ENCODE measurements at regions not wholly inside any gene's neighbourhood (a gene's known extent, or its start where the extent isn't known, plus 50 kb on each side); places are given as distances from the start of the nearest gene placed in this dataset.

GRCh38 chr9:6080154-6080716 lies 64.8 kb upstream of the RANBP6 start (continued):
- TF ChIP-seq ZNF18 (tag by site-specific recombination; IDR thresholded peaks at IDR 0.05) (no peak), ZNF600 (tag by site-specific recombination; IDR thresholded peaks at IDR 0.05) (peak; percentile 81), ZNF140 (tag by site-specific recombination; IDR thresholded peaks at IDR 0.05) (no peak), KLF17 (tag by site-specific recombination; IDR thresholded peaks at IDR 0.05) (0 out of 2 replicates have a peak, but pooled peaks have one; percentile 44), ZEB2 (tag by site-specific recombination; IDR thresholded peaks at IDR 0.05) (peak; percentile 65; the same call in 1 of the 2 replicates), REST (tag by site-specific recombination; IDR thresholded peaks at IDR 0.05) (no peak), ZNF324 (tag by site-specific recombination; IDR thresholded peaks at IDR 0.05) (no peak; the same call in 1 of the 2 replicates), ZNF132 (tag by site-specific recombination; IDR thresholded peaks at IDR 0.05; ENCODE audit: borderline replicate concordance) (no peak), ZNF629 (tag by site-specific recombination; IDR thresholded peaks at IDR 0.05) (peak; percentile 91), KLF7 (tag by site-specific recombination; IDR thresholded peaks at IDR 0.05; ENCODE audit: borderline replicate concordance) (0 out of 2 replicates have a peak, but pooled peaks have one; percentile 24), ZNF704 (tag by site-specific recombination; IDR thresholded peaks at IDR 0.05) (no peak), KLF1 (tag by site-specific recombination; IDR thresholded peaks at IDR 0.05) (peak; percentile 77), BCL11B (tag by site-specific recombination; IDR thresholded peaks at IDR 0.05; ENCODE audit: low read depth) (no peak), PRDM10 (tag by site-specific recombination; IDR thresholded peaks at IDR 0.05) (peak; percentile 81), ZNF398 (tag by site-specific recombination; IDR thresholded peaks at IDR 0.05) (peak; percentile 85), ZBTB11 (tag by site-specific recombination; conservative IDR thresholded peaks at IDR 0.05; ENCODE audit: low read depth) (peak; percentile 86), SP3 (tag by site-specific recombination; IDR thresholded peaks at IDR 0.05) (peak; percentile 96), GLIS2 (tag by site-specific recombination; IDR thresholded peaks at IDR 0.05) (peak; percentile 44), OSR2 (tag by site-specific recombination; IDR thresholded peaks at IDR 0.05) (peak; percentile 52; the same call in 1 of the 2 replicates), SCRT1 (tag by site-specific recombination; IDR thresholded peaks at IDR 0.05; ENCODE audit: borderline replicate concordance) (peak; percentile 61; the same call in 1 of the 2 replicates), KLF10 (tag by site-specific recombination; IDR thresholded peaks at IDR 0.05) (peak; percentile 37; the same call in 1 of the 2 replicates), ZNF561 (tag by site-specific recombination; IDR thresholded peaks at IDR 0.05; ENCODE audit: borderline replicate concordance) (no peak)
